ENCODE measurements at regions not wholly inside any gene's neighbourhood (a gene's known extent, or its start where the extent isn't known, plus 50 kb on each side); places are given as distances from the start of the nearest gene placed in this dataset.

GRCh38 chr11:39683951-39684554 lies 1775.4 kb downstream of the LRRC4C start:
- Histone ChIP-seq H3K14ac (ENCODE audit: insufficient read length) (no peak overlapping the region), H3K36me3 (ENCODE audit: control insufficient read depth in 2 of 4, insufficient read depth in 4 of 4, low read length in 3 of 4) (no peaks in the 10 kb centered on the region), H4K8ac (ENCODE audit: extremely low read depth, insufficient read depth, low read length) (no peak overlapping the region), H3K79me1 (ENCODE audit: low read depth, low read length) (no peaks in the 10 kb centered on the region), H3K27ac (ENCODE audit: low read depth, low read length) (no peak overlapping the region), H3K56ac (replicated peaks; ENCODE audit: insufficient read length, low read depth, low read length) (no peak overlapping the region), H3K4me1 (replicated peaks in 1 of 4; ENCODE audit: control insufficient read depth in 3 of 4, insufficient read depth in 4 of 4, low read length in 3 of 4) (peaks cover 0 to 3% (median 3%) of the 10 kb centered on the region in 4 experiments; a peak in 2 of 7 replicates), H2BK5ac (ENCODE audit: low read depth, low read length) (no peak overlapping the region), H2AK5ac (ENCODE audit: low read depth, low read length) (no peak overlapping the region), H3K9ac (replicated peaks in 1 of 4; ENCODE audit: extremely low read depth in 1 of 4, low read depth in 3 of 4, low read length in 3 of 4) (no peak overlapping the region), H3K4me3 (ENCODE audit: extremely low read depth in 1 of 4, insufficient read depth in 2 of 4, low read depth in 3 of 4, low read length in 4 of 4) (no peak overlapping the region), H3K18ac (ENCODE audit: extremely low read depth, low read length) (no peak overlapping the region), H4K91ac (replicated peaks; ENCODE audit: insufficient read length, low read length) (no peak overlapping the region), H3K23ac (ENCODE audit: insufficient read length) (no peak overlapping the region), H3K9me3 (ENCODE audit: insufficient read depth in 2 of 2, low read depth in 1 of 2, low read length in 1 of 2) (no peaks in the 10 kb centered on the region), H3K4ac (replicated peaks; ENCODE audit: insufficient read length, low read depth, low read length) (no peak overlapping the region), H3K27me3 (replicated peaks in 1 of 4; ENCODE audit: control insufficient read depth in 3 of 4, extremely low read depth in 1 of 4, insufficient read depth in 3 of 4, low read length in 3 of 4) (no peaks in the 10 kb centered on the region), H2BK20ac (ENCODE audit: low read length) (no peak overlapping the region), H2BK120ac (replicated peaks; ENCODE audit: low read depth, low read length) (no peak overlapping the region), H3K23me2 (ENCODE audit: low read depth, low read length) (no peaks in the 10 kb centered on the region), H4K20me1 (replicated peaks in 1 of 2; ENCODE audit: control insufficient read depth in 1 of 2, insufficient read depth in 2 of 2, low read length in 2 of 2) (no peaks in the 10 kb centered on the region), H3K4me2 (ENCODE audit: insufficient read depth in 1 of 2, low read depth in 2 of 2, low read length in 2 of 2) (no peak overlapping the region), H2AFZ (ENCODE audit: low read length) (peak overlapping the region; percentile 25; the same call in 1 of the 2 replicates), H2BK15ac (ENCODE audit: low read length) (no peak overlapping the region), H2BK12ac (ENCODE audit: low read depth, low read length) (no peak overlapping the region), H4K5ac (ENCODE audit: insufficient read length, low read depth, low read length) (no peak overlapping the region), H3K79me2 (ENCODE audit: control insufficient read depth in 1 of 2, insufficient read depth in 2 of 2, low read length in 2 of 2) (no peaks in the 10 kb centered on the region)
- TF ChIP-seq CTBP2 (IDR thresholded peaks at IDR 0.05; ENCODE audit: borderline replicate concordance, insufficient read depth, insufficient read length, low read length) (no peak), RNF2 (IDR thresholded peaks at IDR 0.05; ENCODE audit: borderline replicate concordance, low read depth, low read length, missing control alignments, poor library complexity, severe bottlenecking) (no peak), EZH2 (IDR thresholded peaks at IDR 0.05; ENCODE audit: low read depth, low read length, severe bottlenecking) (no peak), SP4 (IDR thresholded peaks at IDR 0.05; ENCODE audit: low read length) (no peak), E2F6 (IDR thresholded peaks at IDR 0.05) (no peak)
- POLR2A ChIA-PET (ENCODE audit: partially characterized antibody), result no interaction called here
- 95% methylated on average over 4 of the region's 4 CpGs; no CpG with 5 or more reads in 1 of the 2 experiments for WGBS, 2 experiments (ENCODE audit: extremely low coverage in 1 of 2, insufficient coverage in 1 of 2, insufficient read length in 1 of 2, insufficient replicate concordance in 2 of 2, low coverage in 1 of 2, low lambda C conversion rate in 2 of 2, missing lambda C conversion rate in 1 of 2)
- CTCF ChIA-PET (ENCODE audit: partially characterized antibody), result interaction anchor here (1.5 kb wide), 1 partner anchor 441 kb away, joined by 4 read pairs; no protein-coding TSS in a partner anchor
- FAIRE-seq (peak; percentile 7), DNase-seq (ENCODE audit: low read depth in 1 of 2, low spot score in 2 of 2) (no peak)
